C4-2B (cell line): ENCODE measurements at regions not wholly inside any gene's neighbourhood (a gene's known extent, or its start where the extent isn't known, plus 50 kb on each side); places are given as distances from the start of the nearest gene placed in this dataset.

Source experiments
- ZFX ChIP-seq: fragments of 450-650 bp; IDR thresholded peaks from 2 replicates; pipeline ENCODE4 v1.6.1; 2017
- TF ChIP-seq, protein P1 (sequence below): fragments of 450-650 bp; conservative IDR thresholded peaks from 2 replicates; pipeline ENCODE4 v1.5.1; 2017; ENCODE audit warnings: mild to moderate bottlenecking

DNA sequence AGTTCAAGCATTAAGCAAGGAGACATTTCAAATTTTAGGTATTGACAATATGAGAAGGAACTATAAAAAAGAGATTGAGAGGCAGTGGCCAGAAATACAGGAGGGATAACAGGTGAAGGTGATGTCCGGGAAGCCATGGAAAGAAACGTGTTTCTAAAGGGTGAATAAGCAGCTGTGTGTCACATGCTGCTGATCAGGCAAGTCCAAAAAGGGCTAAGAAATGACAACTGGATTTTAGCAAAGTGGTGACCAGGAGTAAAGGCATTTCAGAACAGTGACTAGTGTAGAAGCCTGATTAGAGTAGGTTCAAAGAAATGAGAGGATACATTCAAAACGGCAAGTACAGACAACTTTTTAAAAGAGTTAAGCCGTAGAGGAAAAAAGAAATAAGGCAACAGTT, 204.3 kb upstream of the DIO2 start:
- TF ChIP-seq, protein P1, sequence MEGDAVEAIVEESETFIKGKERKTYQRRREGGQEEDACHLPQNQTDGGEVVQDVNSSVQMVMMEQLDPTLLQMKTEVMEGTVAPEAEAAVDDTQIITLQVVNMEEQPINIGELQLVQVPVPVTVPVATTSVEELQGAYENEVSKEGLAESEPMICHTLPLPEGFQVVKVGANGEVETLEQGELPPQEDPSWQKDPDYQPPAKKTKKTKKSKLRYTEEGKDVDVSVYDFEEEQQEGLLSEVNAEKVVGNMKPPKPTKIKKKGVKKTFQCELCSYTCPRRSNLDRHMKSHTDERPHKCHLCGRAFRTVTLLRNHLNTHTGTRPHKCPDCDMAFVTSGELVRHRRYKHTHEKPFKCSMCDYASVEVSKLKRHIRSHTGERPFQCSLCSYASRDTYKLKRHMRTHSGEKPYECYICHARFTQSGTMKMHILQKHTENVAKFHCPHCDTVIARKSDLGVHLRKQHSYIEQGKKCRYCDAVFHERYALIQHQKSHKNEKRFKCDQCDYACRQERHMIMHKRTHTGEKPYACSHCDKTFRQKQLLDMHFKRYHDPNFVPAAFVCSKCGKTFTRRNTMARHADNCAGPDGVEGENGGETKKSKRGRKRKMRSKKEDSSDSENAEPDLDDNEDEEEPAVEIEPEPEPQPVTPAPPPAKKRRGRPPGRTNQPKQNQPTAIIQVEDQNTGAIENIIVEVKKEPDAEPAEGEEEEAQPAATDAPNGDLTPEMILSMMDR = no peak
- TF ChIP-seq ZFX = no peak
